ENCODE measurements at regions not wholly inside any gene's neighbourhood (a gene's known extent, or its start where the extent isn't known, plus 50 kb on each side); places are given as distances from the start of the nearest gene placed in this dataset.

DNA sequence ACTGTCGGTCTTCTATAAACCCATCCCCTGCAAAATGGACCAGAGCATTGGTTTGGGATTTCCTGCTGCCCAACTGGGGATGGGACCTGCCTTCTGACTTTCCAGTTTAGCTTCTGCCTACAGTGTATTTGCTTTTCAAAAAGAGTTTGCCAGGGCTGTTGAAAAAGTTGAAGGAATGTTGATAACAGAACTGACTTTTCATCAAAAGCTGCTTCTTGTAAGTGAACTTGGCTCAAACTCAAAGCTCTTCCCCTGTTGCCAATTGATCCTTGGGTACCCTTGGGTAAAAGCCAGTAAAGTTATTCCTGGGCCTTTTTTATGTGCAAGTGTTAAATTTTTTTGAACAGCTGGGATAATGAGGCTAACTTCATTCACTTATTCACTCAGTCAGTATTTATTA lies 142.9 kb upstream of the SLC30A5 start:
- no peak for DNase-seq (ENCODE audit: low read depth, low spot score)
- no peak overlapping the region for H3K9ac ChIP-seq (ENCODE audit: low read length)
- no peak overlapping the region for H3K27ac ChIP-seq (ENCODE audit: low read depth, low read length)
- no peak overlapping the region for H2AFZ ChIP-seq (ENCODE audit: low read depth, low read length, poor library complexity, severe bottlenecking)
- TF ChIP-seq ZNF274 (IDR thresholded peaks at IDR 0.05; ENCODE audit: low read depth, low read length) (no peak), JUND (IDR thresholded peaks at IDR 0.05) (no peak), EGR1 (IDR thresholded peaks at IDR 0.05; ENCODE audit: low read depth) (no peak), EZH2 (IDR thresholded peaks at IDR 0.05) (no peak), SRF (IDR thresholded peaks at IDR 0.05; ENCODE audit: low read depth) (no peak), CEBPB (IDR thresholded peaks at IDR 0.05; ENCODE audit: low read depth) (no peak), FOSL1 (IDR thresholded peaks at IDR 0.05; ENCODE audit: low read depth) (no peak), SP1 (IDR thresholded peaks at IDR 0.05; ENCODE audit: low read depth) (no peak), POLR2AphosphoS5 (IDR thresholded peaks at IDR 0.05; ENCODE audit: low read depth, low read length) (no peak), YY1 (IDR thresholded peaks at IDR 0.05; ENCODE audit: extremely low read depth, insufficient replicate concordance, low read depth, low read length) (no peak), ZFX (IDR thresholded peaks at IDR 0.05) (no peak), RAD21 (IDR thresholded peaks at IDR 0.05; ENCODE audit: low read depth) (no peak), CBX3 (IDR thresholded peaks at IDR 0.05; ENCODE audit: low read depth) (no peak), ELF1 (IDR thresholded peaks at IDR 0.05; ENCODE audit: borderline replicate concordance, low read depth) (no peak), EZH2phosphoT487 (IDR thresholded peaks at IDR 0.05; ENCODE audit: borderline replicate concordance) (no peak)
- TF ChIP-seq, protein P1, sequence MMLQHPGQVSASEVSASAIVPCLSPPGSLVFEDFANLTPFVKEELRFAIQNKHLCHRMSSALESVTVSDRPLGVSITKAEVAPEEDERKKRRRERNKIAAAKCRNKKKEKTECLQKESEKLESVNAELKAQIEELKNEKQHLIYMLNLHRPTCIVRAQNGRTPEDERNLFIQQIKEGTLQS (IDR thresholded peaks at IDR 0.05) = no peak
- TF ChIP-seq, protein P2, sequence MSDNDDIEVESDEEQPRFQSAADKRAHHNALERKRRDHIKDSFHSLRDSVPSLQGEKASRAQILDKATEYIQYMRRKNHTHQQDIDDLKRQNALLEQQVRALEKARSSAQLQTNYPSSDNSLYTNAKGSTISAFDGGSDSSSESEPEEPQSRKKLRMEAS (IDR thresholded peaks at IDR 0.05) = no peak
- TF ChIP-seq, protein P3, sequence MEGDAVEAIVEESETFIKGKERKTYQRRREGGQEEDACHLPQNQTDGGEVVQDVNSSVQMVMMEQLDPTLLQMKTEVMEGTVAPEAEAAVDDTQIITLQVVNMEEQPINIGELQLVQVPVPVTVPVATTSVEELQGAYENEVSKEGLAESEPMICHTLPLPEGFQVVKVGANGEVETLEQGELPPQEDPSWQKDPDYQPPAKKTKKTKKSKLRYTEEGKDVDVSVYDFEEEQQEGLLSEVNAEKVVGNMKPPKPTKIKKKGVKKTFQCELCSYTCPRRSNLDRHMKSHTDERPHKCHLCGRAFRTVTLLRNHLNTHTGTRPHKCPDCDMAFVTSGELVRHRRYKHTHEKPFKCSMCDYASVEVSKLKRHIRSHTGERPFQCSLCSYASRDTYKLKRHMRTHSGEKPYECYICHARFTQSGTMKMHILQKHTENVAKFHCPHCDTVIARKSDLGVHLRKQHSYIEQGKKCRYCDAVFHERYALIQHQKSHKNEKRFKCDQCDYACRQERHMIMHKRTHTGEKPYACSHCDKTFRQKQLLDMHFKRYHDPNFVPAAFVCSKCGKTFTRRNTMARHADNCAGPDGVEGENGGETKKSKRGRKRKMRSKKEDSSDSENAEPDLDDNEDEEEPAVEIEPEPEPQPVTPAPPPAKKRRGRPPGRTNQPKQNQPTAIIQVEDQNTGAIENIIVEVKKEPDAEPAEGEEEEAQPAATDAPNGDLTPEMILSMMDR (IDR thresholded peaks at IDR 0.05 in 2 of 3, conservative IDR thresholded peaks at IDR 0.05 in 1 of 3; ENCODE audit: borderline replicate concordance in 1 of 3, insufficient read depth in 1 of 3, low read depth in 2 of 3, low read length in 2 of 3) = no peak
- TF ChIP-seq, protein P4, sequence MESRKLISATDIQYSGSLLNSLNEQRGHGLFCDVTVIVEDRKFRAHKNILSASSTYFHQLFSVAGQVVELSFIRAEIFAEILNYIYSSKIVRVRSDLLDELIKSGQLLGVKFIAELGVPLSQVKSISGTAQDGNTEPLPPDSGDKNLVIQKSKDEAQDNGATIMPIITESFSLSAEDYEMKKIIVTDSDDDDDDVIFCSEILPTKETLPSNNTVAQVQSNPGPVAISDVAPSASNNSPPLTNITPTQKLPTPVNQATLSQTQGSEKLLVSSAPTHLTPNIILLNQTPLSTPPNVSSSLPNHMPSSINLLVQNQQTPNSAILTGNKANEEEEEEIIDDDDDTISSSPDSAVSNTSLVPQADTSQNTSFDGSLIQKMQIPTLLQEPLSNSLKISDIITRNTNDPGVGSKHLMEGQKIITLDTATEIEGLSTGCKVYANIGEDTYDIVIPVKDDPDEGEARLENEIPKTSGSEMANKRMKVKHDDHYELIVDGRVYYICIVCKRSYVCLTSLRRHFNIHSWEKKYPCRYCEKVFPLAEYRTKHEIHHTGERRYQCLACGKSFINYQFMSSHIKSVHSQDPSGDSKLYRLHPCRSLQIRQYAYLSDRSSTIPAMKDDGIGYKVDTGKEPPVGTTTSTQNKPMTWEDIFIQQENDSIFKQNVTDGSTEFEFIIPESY (IDR thresholded peaks at IDR 0.05; ENCODE audit: extremely low read depth, insufficient replicate concordance, low read length) = no peak
- TF ChIP-seq, protein P5, sequence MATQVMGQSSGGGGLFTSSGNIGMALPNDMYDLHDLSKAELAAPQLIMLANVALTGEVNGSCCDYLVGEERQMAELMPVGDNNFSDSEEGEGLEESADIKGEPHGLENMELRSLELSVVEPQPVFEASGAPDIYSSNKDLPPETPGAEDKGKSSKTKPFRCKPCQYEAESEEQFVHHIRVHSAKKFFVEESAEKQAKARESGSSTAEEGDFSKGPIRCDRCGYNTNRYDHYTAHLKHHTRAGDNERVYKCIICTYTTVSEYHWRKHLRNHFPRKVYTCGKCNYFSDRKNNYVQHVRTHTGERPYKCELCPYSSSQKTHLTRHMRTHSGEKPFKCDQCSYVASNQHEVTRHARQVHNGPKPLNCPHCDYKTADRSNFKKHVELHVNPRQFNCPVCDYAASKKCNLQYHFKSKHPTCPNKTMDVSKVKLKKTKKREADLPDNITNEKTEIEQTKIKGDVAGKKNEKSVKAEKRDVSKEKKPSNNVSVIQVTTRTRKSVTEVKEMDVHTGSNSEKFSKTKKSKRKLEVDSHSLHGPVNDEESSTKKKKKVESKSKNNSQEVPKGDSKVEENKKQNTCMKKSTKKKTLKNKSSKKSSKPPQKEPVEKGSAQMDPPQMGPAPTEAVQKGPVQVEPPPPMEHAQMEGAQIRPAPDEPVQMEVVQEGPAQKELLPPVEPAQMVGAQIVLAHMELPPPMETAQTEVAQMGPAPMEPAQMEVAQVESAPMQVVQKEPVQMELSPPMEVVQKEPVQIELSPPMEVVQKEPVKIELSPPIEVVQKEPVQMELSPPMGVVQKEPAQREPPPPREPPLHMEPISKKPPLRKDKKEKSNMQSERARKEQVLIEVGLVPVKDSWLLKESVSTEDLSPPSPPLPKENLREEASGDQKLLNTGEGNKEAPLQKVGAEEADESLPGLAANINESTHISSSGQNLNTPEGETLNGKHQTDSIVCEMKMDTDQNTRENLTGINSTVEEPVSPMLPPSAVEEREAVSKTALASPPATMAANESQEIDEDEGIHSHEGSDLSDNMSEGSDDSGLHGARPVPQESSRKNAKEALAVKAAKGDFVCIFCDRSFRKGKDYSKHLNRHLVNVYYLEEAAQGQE (IDR thresholded peaks at IDR 0.05; ENCODE audit: low read depth) = no peak
- intact Hi-C loops (cut with micrococcal nuclease) = no loop called here
- no peaks in the 10 kb centered on the region for H3K9me3 ChIP-seq (ENCODE audit: control insufficient read depth in 1 of 2, insufficient read depth in 1 of 2, low read depth in 1 of 2, low read length in 2 of 2)
- H3K4me2 ChIP-seq (ENCODE audit: low read length) = no peak overlapping the region
- H3K27me3 ChIP-seq (ENCODE audit: insufficient read depth, low read length) = peaks cover 26% of the 10 kb centered on the region; the same call in 1 of the 2 replicates
- no peaks in the 10 kb centered on the region for H3K4me1 ChIP-seq (ENCODE audit: control insufficient read depth in 1 of 2, insufficient read depth in 2 of 2, low read length in 2 of 2)
- H3K79me2 ChIP-seq (ENCODE audit: insufficient read depth, low read length) = no peaks in the 10 kb centered on the region
- ChIA-PET RAD21 (ENCODE audit: low non-redundant PET in 1 of 2, low total read pairs in 2 of 2, uncharacterized antibody in 2 of 2, unreplicated experiment in 2 of 2) (no interaction called here), POLR2A (no interaction called here), CTCF (no interaction called here)
- H3K9me2 ChIP-seq (ENCODE audit: insufficient read depth) = no peaks in the 10 kb centered on the region
- no peaks in the 10 kb centered on the region for H4K20me1 ChIP-seq (ENCODE audit: insufficient read depth)
- ATAC-seq = no peak
- BruUV-seq (replicated peaks) = no TSS peak
- no peaks in the 10 kb centered on the region for H3K36me3 ChIP-seq (ENCODE audit: control insufficient read depth in 1 of 2, insufficient read depth in 2 of 2, low read length in 2 of 2)
- no peak overlapping the region for H3K4me3 ChIP-seq (replicated peaks in 1 of 2; ENCODE audit: low read depth in 1 of 2, low read length in 2 of 2)

Data from HCT116 (cell line).